DMS 273 treated with DMSO at 0.1 percent for 48 hours (cell line): ENCODE measurements at regions not wholly inside any gene's neighbourhood (a gene's known extent, or its start where the extent isn't known, plus 50 kb on each side); places are given as distances from the start of the nearest gene placed in this dataset.

Experiments used
- DNase-seq: peaks from one replicate; lab custom pipeline; 2025; lab: John Stamatoyannopoulos, UW

- no peak for DNase-seq
Measured at GRCh38 chr5:171579976-171580411, 160.5 kb downstream of the FGF18 start.

GRCh38 chr5:171580502-171581265 is 161.2 kb downstream of the FGF18 start:
- no peak for DNase-seq

- DNase-seq: no peak
Measured at GRCh38 chr5:171581781-171582180, 162.3 kb downstream of the FGF18 start.

GRCh38 chr5:171582849-171583248 is 163.4 kb downstream of the FGF18 start:
- no peak for DNase-seq

- no peak for DNase-seq
Measured at GRCh38 chr5:171585981-171586380, 166.5 kb downstream of the FGF18 start.

- DNase-seq: no peak
Measured at GRCh38 chr5:171586436-171586835, 167.0 kb downstream of the FGF18 start.

- no peak for DNase-seq
Measured at GRCh38 chr5:171588046-171588445, 168.6 kb downstream of the FGF18 start.

GRCh38 chr5:171588790-171589189 is 169.3 kb downstream of the FGF18 start:
- no peak for DNase-seq

GRCh38 chr5:171589461-171589860 is 170.0 kb downstream of the FGF18 start:
- DNase-seq: no peak

- no peak for DNase-seq
Measured at GRCh38 chr5:171592076-171592475, 172.6 kb downstream of the FGF18 start.

GRCh38 chr5:171592736-171593135 is 173.3 kb downstream of the FGF18 start:
- no peak for DNase-seq

GRCh38 chr5:171593401-171593800 is 174.0 kb downstream of the FGF18 start:
- no peak for DNase-seq

GRCh38 chr5:171593976-171594375 is 174.5 kb downstream of the FGF18 start:
- no peak for DNase-seq

- no peak for DNase-seq
Measured at GRCh38 chr5:171595401-171595800, 176.0 kb downstream of the FGF18 start.

- DNase-seq: no peak
Measured at GRCh38 chr5:171595801-171596231, 176.4 kb downstream of the FGF18 start.

GRCh38 chr5:171596391-171596878 is 177.0 kb downstream of the FGF18 start:
- no peak for DNase-seq

GRCh38 chr5:171597946-171598640 is 178.6 kb downstream of the FGF18 start:
- DNase-seq: no peak

GRCh38 chr5:171598641-171599152 is 179.2 kb downstream of the FGF18 start:
- DNase-seq: no peak

GRCh38 chr5:171599411-171599810 is 180.0 kb downstream of the FGF18 start:
- DNase-seq: no peak

- no peak for DNase-seq
Measured at GRCh38 chr5:171599957-171600612, 180.6 kb downstream of the FGF18 start.

GRCh38 chr5:171600741-171601265 is 181.4 kb downstream of the FGF18 start:
- no peak for DNase-seq

GRCh38 chr5:171601266-171601881 is 181.9 kb downstream of the FGF18 start:
- DNase-seq: no peak
